Peyer's patch (tissue), 4 donors: ENCODE measurements at regions not wholly inside any gene's neighbourhood (a gene's known extent, or its start where the extent isn't known, plus 50 kb on each side); places are given as distances from the start of the nearest gene placed in this dataset.
A peak's percentile ranks its signal among the peaks of the same experiment; 100 is the strongest.

Source experiments
- DNase-seq, 3 donors: peaks; one replicate each; pipeline ENCODE4 v3.0.0-alpha.2; 2017 to 2019
- H3K27ac ChIP-seq, 4 donors: fragments of 200-600 bp; sonication (generic); one replicate each; pipeline ENCODE4 v1.5.1; 2016 to 2019
- H3K27me3 ChIP-seq, 2 donors: fragments of 200-600 bp; sonication (generic); one replicate each; pipeline ENCODE4 v1.5.1; 2019
- H3K36me3 ChIP-seq, 3 donors: fragments of 200-600 bp; sonication (generic); one replicate each; pipeline ENCODE4 v1.5.1; 2016 to 2019
- H3K4me1 ChIP-seq, 4 donors: fragments of 200-600 bp; sonication (generic); one replicate each; pipeline ENCODE4 v1.5.1; 2016 to 2019
- H3K4me3 ChIP-seq, 4 donors: fragments of 200-600 bp; sonication (generic); 1 replicate in 3 of 4; 2 replicates in 1 of 4; pipeline ENCODE4 v1.5.1; 2016 to 2019; ENCODE audit warnings: mild to moderate bottlenecking in 1 of 4
- H3K9me3 ChIP-seq, 4 donors: fragments of 200-600 bp; sonication (generic); one replicate each; pipeline ENCODE4 v1.5.1; 2016 to 2019; ENCODE audit warnings: mild to moderate bottlenecking in 1 of 4
- POLR2A ChIP-seq, 2 donors: fragments of 450-650 bp; IDR thresholded peaks; one replicate each; pipeline ENCODE4 v1.5.1; 2017; ENCODE audit warnings: antibody characterized with exemption in 2 of 2, mild to moderate bottlenecking in 2 of 2, moderate library complexity in 2 of 2
- TF ChIP-seq, protein P1 (sequence below), 6 experiments: fragments of 450-650 bp in 4 of 6; fragments of 200-600 bp in 2 of 6; sonication (generic) in 1 of 6; IDR thresholded peaks; one replicate each; pipeline ENCODE4 v1.5.1; 2017 to 2019; ENCODE audit warnings: antibody characterized with exemption in 6 of 6, mild to moderate bottlenecking in 3 of 6, moderate library complexity in 1 of 6

DNA sequence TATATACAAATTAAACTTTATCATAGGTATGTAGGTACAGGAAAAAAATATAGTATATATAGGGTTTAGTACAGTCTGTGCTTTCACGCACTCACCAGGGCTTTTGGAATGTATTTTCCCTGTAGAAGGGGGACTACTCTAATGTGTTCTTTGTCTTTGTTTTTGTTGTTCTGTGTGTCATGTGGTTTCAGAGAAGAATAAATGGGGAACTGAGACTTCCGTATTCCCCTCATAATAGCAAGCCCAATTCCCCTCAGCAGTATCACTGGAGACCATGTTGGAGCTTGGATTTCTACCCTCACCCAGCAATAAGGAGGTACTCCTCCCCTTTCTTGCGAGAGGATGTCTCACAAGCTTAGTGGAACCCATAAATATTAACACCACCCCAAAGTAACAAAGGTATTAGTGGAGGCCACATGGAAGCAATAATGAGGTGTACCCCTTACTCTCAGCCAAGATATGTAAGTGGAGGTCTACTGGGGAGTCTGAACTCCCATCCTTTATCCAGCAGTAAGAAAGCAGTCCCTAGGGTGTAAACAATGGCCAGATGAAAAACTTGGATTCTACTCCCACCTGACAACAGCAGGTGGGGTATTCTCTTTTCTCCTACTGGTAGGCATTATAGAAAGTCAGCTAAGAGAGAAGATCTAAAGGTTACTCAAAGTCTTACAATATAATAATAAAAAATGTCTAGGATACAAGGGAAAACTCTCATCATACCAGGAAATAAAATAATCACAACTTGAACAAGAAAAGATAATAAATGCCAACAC lies 805.4 kb upstream of the GALNTL6 start:
- Histone ChIP-seq H3K4me3 (no peak overlapping the region), H3K36me3 (no peaks in the 10 kb centered on the region), H3K27ac (no peak overlapping the region), H3K4me1 (no peaks in the 10 kb centered on the region), H3K9me3 (no peaks in the 10 kb centered on the region), H3K27me3 (no peaks in the 10 kb centered on the region)
- no peak for DNase-seq
- TF ChIP-seq, protein P1, sequence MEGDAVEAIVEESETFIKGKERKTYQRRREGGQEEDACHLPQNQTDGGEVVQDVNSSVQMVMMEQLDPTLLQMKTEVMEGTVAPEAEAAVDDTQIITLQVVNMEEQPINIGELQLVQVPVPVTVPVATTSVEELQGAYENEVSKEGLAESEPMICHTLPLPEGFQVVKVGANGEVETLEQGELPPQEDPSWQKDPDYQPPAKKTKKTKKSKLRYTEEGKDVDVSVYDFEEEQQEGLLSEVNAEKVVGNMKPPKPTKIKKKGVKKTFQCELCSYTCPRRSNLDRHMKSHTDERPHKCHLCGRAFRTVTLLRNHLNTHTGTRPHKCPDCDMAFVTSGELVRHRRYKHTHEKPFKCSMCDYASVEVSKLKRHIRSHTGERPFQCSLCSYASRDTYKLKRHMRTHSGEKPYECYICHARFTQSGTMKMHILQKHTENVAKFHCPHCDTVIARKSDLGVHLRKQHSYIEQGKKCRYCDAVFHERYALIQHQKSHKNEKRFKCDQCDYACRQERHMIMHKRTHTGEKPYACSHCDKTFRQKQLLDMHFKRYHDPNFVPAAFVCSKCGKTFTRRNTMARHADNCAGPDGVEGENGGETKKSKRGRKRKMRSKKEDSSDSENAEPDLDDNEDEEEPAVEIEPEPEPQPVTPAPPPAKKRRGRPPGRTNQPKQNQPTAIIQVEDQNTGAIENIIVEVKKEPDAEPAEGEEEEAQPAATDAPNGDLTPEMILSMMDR (IDR thresholded peaks at IDR 0.05): no peak
- TF ChIP-seq POLR2A (IDR thresholded peaks at IDR 0.05): no peak

DNA sequence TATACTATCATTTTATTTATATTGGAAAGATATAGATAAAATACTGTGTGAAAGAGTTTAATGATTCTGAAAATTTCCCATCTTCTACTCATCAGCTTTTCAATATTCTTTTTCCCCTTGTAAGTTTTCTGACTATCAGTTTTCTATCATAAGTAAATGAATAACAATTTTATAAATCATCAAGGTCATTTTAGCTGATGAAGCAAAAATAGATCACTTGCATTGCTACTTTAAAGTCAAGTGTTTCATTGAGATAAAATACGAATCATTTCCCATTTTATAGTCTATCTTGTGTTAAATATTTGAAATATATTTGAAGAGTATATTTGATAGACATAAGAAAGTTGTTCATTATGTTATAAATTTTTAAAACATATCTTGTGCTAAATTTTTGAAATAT lies 811.0 kb upstream of the GALNTL6 start:
- H3K4me3 ChIP-seq: no peak overlapping the region
- TF ChIP-seq POLR2A (IDR thresholded peaks at IDR 0.05): no peak
- TF ChIP-seq, protein P1 (IDR thresholded peaks at IDR 0.05): no peak

DNA sequence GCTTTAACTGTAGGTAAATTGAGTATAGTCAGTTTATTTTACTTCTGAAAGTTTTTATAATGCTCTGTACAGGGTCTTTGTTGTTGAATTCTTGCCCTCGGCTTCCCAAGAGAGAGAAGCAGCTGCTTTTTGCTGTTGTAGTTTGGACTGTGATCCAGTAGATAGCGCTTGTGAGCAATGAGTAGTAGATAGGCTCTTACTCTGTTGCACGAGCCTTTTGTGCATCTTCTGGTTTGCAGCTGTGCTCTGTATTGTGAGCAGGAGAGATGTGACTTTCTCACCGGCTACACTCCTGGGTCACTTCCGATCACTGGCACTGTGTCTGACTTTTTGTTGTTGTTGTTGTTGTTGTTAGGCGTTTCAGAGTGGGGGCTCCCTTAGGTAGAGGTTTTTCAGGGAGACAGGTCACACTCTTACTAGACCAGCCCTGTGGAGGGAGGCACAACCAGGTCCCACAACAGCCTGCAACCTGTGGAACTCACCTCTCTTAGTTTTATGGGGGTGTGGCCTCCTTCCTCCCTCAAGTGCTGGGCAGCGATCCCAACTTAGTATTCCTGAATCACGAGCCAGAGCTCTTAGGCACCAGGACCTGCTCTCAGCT lies 822.1 kb upstream of the GALNTL6 start:
- Histone ChIP-seq H3K27ac (no peak overlapping the region), H3K4me1 (no peaks in the 10 kb centered on the region), H3K4me3 (no peak overlapping the region), H3K9me3 (no peaks in the 10 kb centered on the region), H3K27me3 (no peaks in the 10 kb centered on the region), H3K36me3 (no peaks in the 10 kb centered on the region)
- no peak for TF ChIP-seq POLR2A (IDR thresholded peaks at IDR 0.05)
- TF ChIP-seq, protein P1 (IDR thresholded peaks at IDR 0.05): peak in 1 of 6 experiments; percentile 5
- no peak for DNase-seq

More for the DNA sequence above, 811.0 kb upstream of the GALNTL6 start:
- Histone ChIP-seq H3K27me3 (no peaks in the 10 kb centered on the region), H3K9me3 (no peaks in the 10 kb centered on the region), H3K4me1 (no peaks in the 10 kb centered on the region), H3K36me3 (no peaks in the 10 kb centered on the region), H3K27ac (no peak overlapping the region)
- no peak for DNase-seq

DNA sequence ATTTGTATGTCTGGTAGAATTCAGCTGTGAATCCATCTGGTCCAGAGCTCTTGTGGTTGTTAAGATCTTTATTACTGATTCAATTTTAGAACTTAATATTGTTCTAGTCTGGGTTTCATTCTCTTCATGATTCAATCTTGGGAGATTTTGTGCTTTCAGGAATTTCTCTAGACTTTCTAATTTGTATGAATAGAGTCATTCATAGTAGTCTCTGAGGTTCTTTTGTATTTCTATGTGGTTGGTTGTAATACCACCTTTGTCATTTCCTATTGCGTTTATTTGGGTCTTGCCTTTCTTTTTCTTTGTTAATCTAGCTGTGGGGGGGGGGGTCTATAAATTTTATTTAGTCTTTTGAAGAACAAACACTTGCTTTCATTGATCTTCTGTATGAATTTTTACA lies 824.8 kb upstream of the GALNTL6 start:
- Histone ChIP-seq H3K27ac (no peak overlapping the region), H3K4me1 (no peaks in the 10 kb centered on the region), H3K36me3 (no peaks in the 10 kb centered on the region), H3K4me3 (no peak overlapping the region), H3K9me3 (no peaks in the 10 kb centered on the region), H3K27me3 (no peaks in the 10 kb centered on the region)
- TF ChIP-seq, protein P1 (IDR thresholded peaks at IDR 0.05): no peak
- TF ChIP-seq POLR2A (IDR thresholded peaks at IDR 0.05): no peak
- no peak for DNase-seq

DNA sequence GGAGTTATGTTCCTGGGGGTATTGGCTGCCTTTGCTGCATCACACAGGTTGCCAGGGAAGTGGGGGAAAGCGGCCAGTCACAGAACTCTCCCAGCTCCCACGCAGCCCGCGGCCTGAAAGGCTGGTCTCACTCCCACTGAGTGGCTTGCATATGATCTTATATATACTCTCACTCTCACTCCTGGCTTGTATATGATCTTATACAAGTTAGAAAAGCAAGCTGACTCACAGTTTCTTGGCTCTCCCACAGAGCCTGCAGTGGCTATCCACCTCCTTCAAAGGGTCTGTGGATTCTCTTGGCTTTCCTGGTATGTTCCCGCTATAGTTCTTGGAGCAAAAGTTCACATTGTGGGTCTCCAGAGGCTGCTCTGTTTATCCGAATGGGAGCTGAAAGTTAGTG lies 833.5 kb upstream of the GALNTL6 start:
- Histone ChIP-seq H3K9me3 (no peaks in the 10 kb centered on the region), H3K4me1 (no peaks in the 10 kb centered on the region), H3K4me3 (no peak overlapping the region), H3K27me3 (no peaks in the 10 kb centered on the region), H3K27ac (no peak overlapping the region), H3K36me3 (no peaks in the 10 kb centered on the region)
- TF ChIP-seq POLR2A (IDR thresholded peaks at IDR 0.05): no peak
- TF ChIP-seq, protein P1 (IDR thresholded peaks at IDR 0.05): no peak
- DNase-seq: no peak
